NB4 (cell line): ENCODE measurements at regions not wholly inside any gene's neighbourhood (a gene's known extent, or its start where the extent isn't known, plus 50 kb on each side); places are given as distances from the start of the nearest gene placed in this dataset.

Experiments
- CTCF ChIP-seq: IDR thresholded peaks from one replicate; pipeline ENCODE4 v1.5.1; 2012; ENCODE audit warnings: low read depth, low read length
- MYC ChIP-seq: IDR thresholded peaks from 2 replicates; pipeline ENCODE4 v1.6.1; 2011; ENCODE audit warnings: low read depth, low read length
- POLR2A ChIP-seq: IDR thresholded peaks from 2 replicates; pipeline ENCODE4 v1.6.1; 2011; ENCODE audit warnings: mild to moderate bottlenecking; ENCODE audit not compliant: insufficient read length; ENCODE audit errors: extremely low read depth

GRCh38 chrX:69298466-69299140, 133.3 kb upstream of the PJA1 start:
- TF ChIP-seq POLR2A, result no peak
- no peak for TF ChIP-seq CTCF
- no peak for TF ChIP-seq MYC
